Esophagus muscularis mucosa (tissue), 4 donors: ENCODE measurements at regions not wholly inside any gene's neighbourhood (a gene's known extent, or its start where the extent isn't known, plus 50 kb on each side); places are given as distances from the start of the nearest gene placed in this dataset.

Experiments used
- DNase-seq: peaks from one replicate; pipeline ENCODE4 v3.0.0-alpha.2; 2017; ENCODE audit errors: extremely low spot score
- H3K27ac ChIP-seq, 4 donors: fragments of 200-600 bp; sonication (generic); replicated peaks in 1 of 4; 1 replicate in 3 of 4; 2 replicates in 1 of 4; pipeline ENCODE4 v1.5.1; 2016 to 2019; ENCODE audit warnings: mild to moderate bottlenecking in 1 of 4
- H3K27me3 ChIP-seq, 4 donors: fragments of 200-600 bp; sonication (generic); one replicate each; pipeline versions ENCODE4 v1.5.1 to v1.6.0; 2016 to 2019
- H3K36me3 ChIP-seq, 4 donors: fragments of 200-600 bp; sonication (generic); one replicate each; pipeline ENCODE4 v1.5.1; 2016 to 2019
- H3K4me1 ChIP-seq, 4 donors: fragments of 200-600 bp; sonication (generic); one replicate each; pipeline ENCODE4 v1.5.1; 2016 to 2019
- H3K4me3 ChIP-seq, 4 donors: fragments of 200-600 bp; sonication (generic); 1 replicate in 2 of 4; 2 replicates in 2 of 4; pipeline ENCODE4 v1.5.1; 2016 to 2019; ENCODE audit warnings: mild to moderate bottlenecking in 4 of 4, moderate library complexity in 1 of 4
- H3K9me3 ChIP-seq, 4 donors: fragments of 200-600 bp; sonication (generic); 1 replicate in 3 of 4; 2 replicates in 1 of 4; pipeline ENCODE4 v1.5.1; 2016 to 2019
- EP300 ChIP-seq: sonication (generic); formaldehyde crosslinking; IDR thresholded peaks from one replicate; pipeline ENCODE4 v1.6.1; 2017; ENCODE audit warnings: antibody characterized with exemption
- POLR2A ChIP-seq: fragments of 450-650 bp; IDR thresholded peaks from one replicate; pipeline ENCODE4 v1.6.1; 2017; ENCODE audit warnings: antibody characterized with exemption, moderate library complexity, mild to moderate bottlenecking, low read depth
- POLR2AphosphoS5 ChIP-seq, 2 donors: sonication (generic); formaldehyde crosslinking; IDR thresholded peaks; one replicate each; pipeline ENCODE4 v1.6.1; 2017; ENCODE audit warnings: antibody characterized with exemption in 2 of 2
- WGBS: methylation state at CpG from one replicate; pipeline ENCODE4 v1.1.5; 2018; 5-methylcytosine and 5-hydroxymethylcytosine counted together
- intact Hi-C: fragments of 100-400 bp; cut with DNase I; formaldehyde crosslinking; loops from one replicate; pipeline ENCODE4 v1.15.1; 2023
- TF ChIP-seq, protein P1 (sequence below), 3 experiments: fragments of 200-600 bp in 2 of 3; fragments of 450-650 bp in 1 of 3; sonication (generic) in 2 of 3; IDR thresholded peaks; one replicate each; pipeline ENCODE4 v1.5.1; 2017 to 2019; ENCODE audit warnings: antibody characterized with exemption in 3 of 3, mild to moderate bottlenecking in 2 of 3, moderate library complexity in 1 of 3

DNA sequence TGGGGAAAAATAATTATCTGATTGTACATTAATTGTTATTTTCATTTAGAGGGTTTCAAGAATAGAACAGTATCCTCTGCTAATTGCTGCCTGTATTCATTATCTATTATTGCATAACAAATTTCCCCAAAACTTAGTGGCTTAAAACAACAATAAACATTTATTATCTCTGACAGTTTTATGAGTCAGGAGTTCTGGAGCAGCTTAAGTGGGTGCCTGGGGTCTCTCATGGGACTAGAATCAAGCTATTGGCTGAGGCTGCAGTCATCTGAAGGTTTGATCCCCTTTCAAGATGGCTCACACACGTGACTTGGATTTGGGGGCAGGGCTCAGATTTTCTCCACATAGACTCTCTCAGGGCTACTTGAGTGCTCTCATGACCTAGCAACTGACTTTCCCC is 98.1 kb upstream of the JADE1 start:
- intact Hi-C loops: no loop called here
- Histone ChIP-seq H3K27me3 (no peaks in the 10 kb centered on the region), H3K36me3 (no peaks in the 10 kb centered on the region), H3K9me3 (no peaks in the 10 kb centered on the region), H3K27ac (no peak overlapping the region), H3K4me1 (peaks cover 0 to 14% (median 13%) of the 10 kb centered on the region in 4 donors), H3K4me3 (no peak overlapping the region)
- 93% methylated on average over 1 of the region's 1 CpG for WGBS
- no peak for DNase-seq
- no peak for TF ChIP-seq POLR2AphosphoS5 (IDR thresholded peaks at IDR 0.05)
- TF ChIP-seq EP300: no peak
- TF ChIP-seq, protein P1, sequence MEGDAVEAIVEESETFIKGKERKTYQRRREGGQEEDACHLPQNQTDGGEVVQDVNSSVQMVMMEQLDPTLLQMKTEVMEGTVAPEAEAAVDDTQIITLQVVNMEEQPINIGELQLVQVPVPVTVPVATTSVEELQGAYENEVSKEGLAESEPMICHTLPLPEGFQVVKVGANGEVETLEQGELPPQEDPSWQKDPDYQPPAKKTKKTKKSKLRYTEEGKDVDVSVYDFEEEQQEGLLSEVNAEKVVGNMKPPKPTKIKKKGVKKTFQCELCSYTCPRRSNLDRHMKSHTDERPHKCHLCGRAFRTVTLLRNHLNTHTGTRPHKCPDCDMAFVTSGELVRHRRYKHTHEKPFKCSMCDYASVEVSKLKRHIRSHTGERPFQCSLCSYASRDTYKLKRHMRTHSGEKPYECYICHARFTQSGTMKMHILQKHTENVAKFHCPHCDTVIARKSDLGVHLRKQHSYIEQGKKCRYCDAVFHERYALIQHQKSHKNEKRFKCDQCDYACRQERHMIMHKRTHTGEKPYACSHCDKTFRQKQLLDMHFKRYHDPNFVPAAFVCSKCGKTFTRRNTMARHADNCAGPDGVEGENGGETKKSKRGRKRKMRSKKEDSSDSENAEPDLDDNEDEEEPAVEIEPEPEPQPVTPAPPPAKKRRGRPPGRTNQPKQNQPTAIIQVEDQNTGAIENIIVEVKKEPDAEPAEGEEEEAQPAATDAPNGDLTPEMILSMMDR (IDR thresholded peaks at IDR 0.05): no peak
- no peak for TF ChIP-seq POLR2A

DNA sequence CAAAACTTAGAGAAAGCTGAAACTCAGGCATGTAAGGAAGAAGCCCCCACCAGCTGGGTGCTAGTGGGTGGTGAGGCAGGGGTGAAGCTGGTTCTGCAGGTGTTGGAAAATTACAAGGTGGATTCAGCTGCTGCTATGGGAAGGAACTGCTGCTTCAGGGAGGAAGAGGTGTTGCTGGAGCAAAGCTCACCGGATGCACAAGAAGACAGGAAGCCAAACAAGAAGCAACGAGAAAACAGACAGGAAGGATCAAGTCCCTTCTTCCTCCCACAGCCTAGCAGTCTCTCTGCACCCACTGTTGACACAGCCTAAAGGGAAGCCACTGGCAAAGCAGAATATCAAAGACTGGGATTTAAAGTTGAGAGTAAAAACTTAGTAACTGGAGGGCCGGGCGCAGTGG is 100.2 kb upstream of the JADE1 start:
- H3K9me3 ChIP-seq: no peaks in the 10 kb centered on the region
- H3K27me3 ChIP-seq: no peaks in the 10 kb centered on the region
- no peaks in the 10 kb centered on the region for H3K36me3 ChIP-seq
- intact Hi-C loops: no loop called here
- no peak overlapping the region for H3K4me3 ChIP-seq
- H3K27ac ChIP-seq: no peak overlapping the region
- TF ChIP-seq POLR2A (no peak), EP300 (no peak), POLR2AphosphoS5 (IDR thresholded peaks at IDR 0.05) (no peak)
- TF ChIP-seq, protein P1 (IDR thresholded peaks at IDR 0.05): no peak
- no peak for DNase-seq
- WGBS: 67% methylated on average over 4 of the region's 4 CpGs
- peaks cover 0 to 8% (median 6%) of the 10 kb centered on the region in 4 donors for H3K4me1 ChIP-seq

DNA sequence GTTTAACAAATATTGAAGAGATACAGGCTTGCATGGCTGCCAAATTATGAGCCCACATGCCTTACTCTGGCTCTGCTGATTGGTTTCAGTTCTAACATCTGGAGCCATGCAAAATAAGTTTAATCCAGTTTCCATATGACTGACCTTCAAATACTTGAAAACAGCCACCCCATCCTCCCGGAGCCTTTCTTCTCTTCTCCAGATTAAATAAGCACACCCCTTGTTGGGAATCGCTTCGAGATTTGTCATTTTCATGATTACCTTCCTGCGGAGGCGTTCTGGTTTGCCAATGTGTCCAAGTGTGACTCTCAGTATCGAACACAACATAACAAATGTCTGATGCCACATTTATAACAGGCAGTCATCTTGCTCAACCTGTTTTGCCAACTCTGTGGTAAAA is 101.6 kb upstream of the JADE1 start:
- WGBS: 44% methylated on average over 6 of the region's 6 CpGs
- H3K27me3 ChIP-seq: no peaks in the 10 kb centered on the region
- TF ChIP-seq, protein P1 (IDR thresholded peaks at IDR 0.05): no peak
- TF ChIP-seq POLR2AphosphoS5 (IDR thresholded peaks at IDR 0.05) (no peak), POLR2A (no peak)
- intact Hi-C loops: no loop called here
- no peak for DNase-seq
- peaks cover 0 to 8% (median 6%) of the 10 kb centered on the region in 4 donors for H3K4me1 ChIP-seq
- H3K36me3 ChIP-seq: no peaks in the 10 kb centered on the region
- H3K4me3 ChIP-seq: no peak overlapping the region
- H3K27ac ChIP-seq: no peak overlapping the region
- H3K9me3 ChIP-seq: no peaks in the 10 kb centered on the region

DNA sequence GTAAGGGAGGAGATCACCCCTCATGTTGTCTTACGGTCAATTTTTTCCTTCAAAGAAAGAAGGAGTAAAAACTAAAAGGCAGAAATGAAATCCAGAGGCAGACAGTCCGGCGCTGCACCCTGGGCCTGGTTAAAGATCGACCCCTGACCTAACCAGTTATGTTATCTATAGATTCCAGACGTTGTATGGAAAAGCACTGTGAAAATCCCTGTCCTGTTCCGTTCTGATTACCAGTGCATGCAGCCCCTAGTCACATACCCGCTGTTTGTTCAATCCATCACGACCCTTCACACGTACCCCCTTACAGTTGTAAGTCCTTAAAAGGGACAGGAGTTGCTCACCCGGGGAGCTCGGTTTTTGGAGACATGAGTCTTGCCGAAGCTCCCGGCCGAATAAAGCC is 105.6 kb upstream of the JADE1 start:
- no peaks in the 10 kb centered on the region for H3K27me3 ChIP-seq
- 95% methylated on average over 14 of the region's 14 CpGs for WGBS
- no peaks in the 10 kb centered on the region for H3K9me3 ChIP-seq
- no peaks in the 10 kb centered on the region for H3K36me3 ChIP-seq
- no peak overlapping the region for H3K4me3 ChIP-seq
- no peak for DNase-seq
- TF ChIP-seq POLR2AphosphoS5 (IDR thresholded peaks at IDR 0.05) (no peak), POLR2A (no peak)
- peaks cover 0 to 8% (median 6%) of the 10 kb centered on the region in 4 donors for H3K4me1 ChIP-seq
- intact Hi-C loops: no loop called here
- no peak overlapping the region for H3K27ac ChIP-seq

DNA sequence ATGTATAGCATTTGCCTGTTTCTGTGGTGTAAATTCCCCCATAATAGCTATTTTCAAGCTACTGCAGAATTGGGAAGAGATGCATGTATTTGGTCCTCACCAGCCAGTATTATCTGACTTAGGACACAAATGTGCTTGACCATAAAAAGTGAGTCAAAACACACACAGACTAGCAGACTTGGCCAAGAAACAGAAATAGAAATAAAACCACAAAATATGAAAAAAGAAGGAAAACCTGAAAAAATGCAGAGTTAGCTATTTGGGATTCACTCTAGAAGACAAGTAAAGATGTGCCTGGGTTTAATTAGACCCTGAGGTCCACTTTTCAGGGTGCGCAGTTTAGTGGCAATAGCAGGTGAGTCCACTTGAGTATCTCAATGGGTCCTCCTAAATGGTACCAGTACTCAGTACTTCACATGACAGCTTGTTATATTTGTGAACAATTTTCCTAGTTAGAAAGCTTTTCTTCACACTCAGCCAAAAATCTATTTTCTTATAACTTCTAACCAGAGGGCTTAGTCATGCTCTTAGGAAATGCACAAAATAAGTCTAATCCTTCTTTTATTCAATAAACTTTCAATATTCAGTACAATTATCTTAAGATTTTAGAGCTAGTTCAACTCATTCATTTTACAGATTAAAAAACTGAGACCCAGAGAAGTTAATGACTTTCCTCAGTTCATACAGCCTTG is 108.7 kb upstream of the JADE1 start:
- 100% methylated on average over 1 of the region's 1 CpG for WGBS
- intact Hi-C loops: no loop called here
- H3K4me3 ChIP-seq: no peak overlapping the region

More for the DNA sequence above, 108.7 kb upstream of the JADE1 start:
- DNase-seq: no peak
- TF ChIP-seq EP300 (no peak), POLR2AphosphoS5 (IDR thresholded peaks at IDR 0.05) (no peak), POLR2A (no peak)
- TF ChIP-seq, protein P1 (IDR thresholded peaks at IDR 0.05): no peak
- Histone ChIP-seq H3K27me3 (no peaks in the 10 kb centered on the region), H3K9me3 (no peaks in the 10 kb centered on the region), H3K27ac (no peak overlapping the region), H3K36me3 (no peaks in the 10 kb centered on the region), H3K4me1 (no peaks in the 10 kb centered on the region)
